ENCODE measurements at regions not wholly inside any gene's neighbourhood (a gene's known extent, or its start where the extent isn't known, plus 50 kb on each side); places are given as distances from the start of the nearest gene placed in this dataset.

DNA sequence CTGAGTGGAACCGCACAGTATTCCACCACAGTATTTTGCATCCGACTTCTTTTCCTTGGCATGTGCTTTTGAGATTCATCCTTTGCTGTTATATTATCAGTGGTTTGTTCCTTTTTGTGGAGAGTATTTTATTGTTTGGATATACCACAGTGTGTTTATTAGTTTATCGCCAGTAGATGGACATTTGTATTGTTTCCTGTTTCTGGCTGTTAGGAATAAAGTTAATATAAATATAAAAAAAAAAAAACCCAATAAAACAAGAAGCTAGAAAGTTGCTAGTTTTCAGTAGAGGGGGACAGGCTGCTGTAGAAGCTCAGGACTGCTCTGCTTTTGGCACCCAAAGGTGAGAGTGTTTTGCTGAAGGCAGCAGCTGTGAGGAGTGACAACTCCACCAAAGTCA lies 62.0 kb upstream of the EEA1 start:
- H3K4me1 Mint-ChIP-seq (ENCODE audit: low read depth), result peaks cover 39% of the 10 kb centered on the region

GRCh38 chr12:92992041-92992440 lies 62.9 kb upstream of the EEA1 start:
- DNase-seq, result no peak
- H3K4me3 Mint-ChIP-seq, result no peak overlapping the region
- intact Hi-C loops (cut with micrococcal nuclease), result no loop called here
- POLR2A ChIA-PET, result no interaction called here
- H3K9me3 Mint-ChIP-seq, result no peaks in the 10 kb centered on the region
- CTCF ChIA-PET, result interaction anchor here (1.3 to 3.3 kb wide), 4 partner anchors 106 to 428 kb away, joined by 3 to 16 read pairs (median 6); no protein-coding TSS in a partner anchor
- no peak for ATAC-seq
- no peak overlapping the region for H3K27ac Mint-ChIP-seq
- H3K4me1 Mint-ChIP-seq (ENCODE audit: low read depth), result peaks cover 39% of the 10 kb centered on the region
- peaks cover 2% of the 10 kb centered on the region for H3K27me3 Mint-ChIP-seq
- TF ChIP-seq, protein P1, sequence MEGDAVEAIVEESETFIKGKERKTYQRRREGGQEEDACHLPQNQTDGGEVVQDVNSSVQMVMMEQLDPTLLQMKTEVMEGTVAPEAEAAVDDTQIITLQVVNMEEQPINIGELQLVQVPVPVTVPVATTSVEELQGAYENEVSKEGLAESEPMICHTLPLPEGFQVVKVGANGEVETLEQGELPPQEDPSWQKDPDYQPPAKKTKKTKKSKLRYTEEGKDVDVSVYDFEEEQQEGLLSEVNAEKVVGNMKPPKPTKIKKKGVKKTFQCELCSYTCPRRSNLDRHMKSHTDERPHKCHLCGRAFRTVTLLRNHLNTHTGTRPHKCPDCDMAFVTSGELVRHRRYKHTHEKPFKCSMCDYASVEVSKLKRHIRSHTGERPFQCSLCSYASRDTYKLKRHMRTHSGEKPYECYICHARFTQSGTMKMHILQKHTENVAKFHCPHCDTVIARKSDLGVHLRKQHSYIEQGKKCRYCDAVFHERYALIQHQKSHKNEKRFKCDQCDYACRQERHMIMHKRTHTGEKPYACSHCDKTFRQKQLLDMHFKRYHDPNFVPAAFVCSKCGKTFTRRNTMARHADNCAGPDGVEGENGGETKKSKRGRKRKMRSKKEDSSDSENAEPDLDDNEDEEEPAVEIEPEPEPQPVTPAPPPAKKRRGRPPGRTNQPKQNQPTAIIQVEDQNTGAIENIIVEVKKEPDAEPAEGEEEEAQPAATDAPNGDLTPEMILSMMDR (IDR thresholded peaks at IDR 0.05), result no peak
- H3K36me3 Mint-ChIP-seq (ENCODE audit: low read depth), result no peaks in the 10 kb centered on the region

More for the DNA sequence above, 62.0 kb upstream of the EEA1 start:
- Mint-ChIP-seq H3K9me3 (no peaks in the 10 kb centered on the region), H3K4me3 (no peak overlapping the region), H3K27me3 (peaks cover 2% of the 10 kb centered on the region), H3K27ac (no peak overlapping the region), H3K36me3 (ENCODE audit: low read depth) (no peaks in the 10 kb centered on the region)
- intact Hi-C loops (cut with micrococcal nuclease), result no loop called here
- CTCF ChIA-PET, result interaction anchor here (1.1 to 3.3 kb wide), 5 partner anchors 71 to 429 kb away, joined by 3 to 16 read pairs (median 3); no protein-coding TSS in a partner anchor
- POLR2A ChIA-PET, result no interaction called here
- TF ChIP-seq, protein P1 (IDR thresholded peaks at IDR 0.05), result no peak
- no peak for ATAC-seq
- DNase-seq, result no peak

DNA sequence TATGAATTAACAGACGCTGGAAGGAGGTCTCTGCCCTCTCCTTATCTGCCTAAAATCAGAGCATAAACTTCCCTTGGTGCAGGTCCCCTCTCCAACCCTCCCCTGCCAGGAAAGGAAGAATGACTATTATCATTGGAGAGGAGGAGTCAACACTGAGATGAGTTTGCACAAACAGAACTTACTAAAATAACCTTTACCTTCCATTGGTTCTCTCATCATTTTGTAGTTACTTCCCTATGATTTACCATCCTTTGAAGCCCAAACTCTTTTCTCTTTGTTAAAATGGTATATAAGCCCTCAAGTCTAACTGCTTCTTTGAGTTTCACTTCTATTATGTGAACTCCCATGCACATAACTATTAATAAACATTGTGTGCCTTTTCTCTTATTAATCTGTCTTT lies 64.2 kb upstream of the EEA1 start:
- H3K27ac Mint-ChIP-seq, result no peak overlapping the region
- peaks cover 28% of the 10 kb centered on the region for H3K4me1 Mint-ChIP-seq (ENCODE audit: low read depth)
- ChIA-PET CTCF (interaction anchor here (1.8 kb wide), 1 partner anchor 426 kb away, joined by 7 read pairs; no protein-coding TSS in a partner anchor), POLR2A (no interaction called here)
- H3K4me3 Mint-ChIP-seq, result no peak overlapping the region
- ATAC-seq (no peak), DNase-seq (no peak)
- intact Hi-C loops (cut with micrococcal nuclease), result no loop called here
- TF ChIP-seq, protein P1 (IDR thresholded peaks at IDR 0.05), result no peak
- no peaks in the 10 kb centered on the region for H3K36me3 Mint-ChIP-seq (ENCODE audit: low read depth)
- no peaks in the 10 kb centered on the region for H3K9me3 Mint-ChIP-seq
- H3K27me3 Mint-ChIP-seq, result peaks cover 2% of the 10 kb centered on the region

DNA sequence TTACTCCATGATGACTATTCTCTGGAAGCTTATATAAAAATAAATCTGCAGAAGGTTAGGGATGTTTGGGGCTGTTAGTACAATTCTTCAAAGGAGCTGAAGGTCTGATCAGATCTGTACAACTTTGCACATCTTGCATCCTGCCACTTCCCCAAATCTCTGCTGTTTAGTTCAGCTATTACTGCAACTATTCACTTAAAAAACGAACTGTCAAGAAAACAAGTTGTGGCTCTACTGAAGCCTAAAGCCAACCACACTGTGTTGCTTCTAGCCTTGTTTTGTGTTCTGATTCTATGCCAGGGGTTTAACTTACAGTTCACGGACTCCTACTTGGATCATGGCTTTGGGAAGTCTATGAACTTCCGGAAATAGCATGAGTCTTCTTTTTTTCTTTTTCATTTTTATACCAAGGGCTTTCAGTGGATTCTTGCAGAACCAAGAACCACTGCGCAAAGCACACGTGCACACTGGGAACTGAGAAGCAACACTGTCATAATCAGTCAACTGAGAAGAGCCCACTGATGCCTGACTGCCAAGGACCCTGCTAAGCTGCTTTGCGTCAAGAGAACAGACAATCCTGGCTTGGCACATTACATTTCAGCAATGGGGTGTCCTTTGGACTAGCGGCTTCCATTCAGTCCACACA lies 66.3 kb upstream of the EEA1 start:
- TF ChIP-seq, protein P1 (IDR thresholded peaks at IDR 0.05), result no peak
- intact Hi-C loops (cut with micrococcal nuclease), result no loop called here
- Mint-ChIP-seq H3K27me3 (peaks cover 2% of the 10 kb centered on the region), H3K27ac (no peak overlapping the region), H3K4me1 (ENCODE audit: low read depth) (peaks cover 8% of the 10 kb centered on the region), H3K9me3 (no peaks in the 10 kb centered on the region), H3K4me3 (no peak overlapping the region), H3K36me3 (ENCODE audit: low read depth) (no peaks in the 10 kb centered on the region)
- DNase-seq (no peak), ATAC-seq (no peak)
- POLR2A ChIA-PET, result no interaction called here
- CTCF ChIA-PET, result interaction anchor here (2.8 kb wide), 1 partner anchor 8 kb away, joined by 16 read pairs; no protein-coding TSS in a partner anchor

DNA sequence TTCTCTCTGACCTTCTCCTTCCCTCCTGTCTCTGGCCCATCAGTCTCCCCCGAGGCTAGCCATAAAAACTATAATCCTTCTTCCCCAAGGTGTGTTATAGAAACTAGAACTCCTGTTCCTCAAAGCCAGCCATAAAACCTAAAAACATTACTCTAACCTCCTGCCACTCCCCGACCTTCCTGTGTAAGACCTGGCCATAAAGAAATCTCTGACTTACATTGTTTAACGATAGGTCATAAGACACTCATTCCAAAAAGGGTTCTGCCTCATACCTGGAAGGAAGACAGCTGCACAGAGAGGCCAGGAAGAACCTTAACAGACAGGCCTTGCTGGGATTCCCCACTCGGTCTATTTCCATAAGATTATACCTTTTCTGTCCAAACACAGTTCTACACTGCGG lies 70.9 kb upstream of the EEA1 start:
- no peak for ATAC-seq
- no peak for DNase-seq
- H3K4me1 Mint-ChIP-seq (ENCODE audit: low read depth), result no peaks in the 10 kb centered on the region
- H3K27ac Mint-ChIP-seq, result no peak overlapping the region
- ChIA-PET CTCF (no interaction called here), POLR2A (no interaction called here)
- H3K9me3 Mint-ChIP-seq, result no peaks in the 10 kb centered on the region
- TF ChIP-seq, protein P1 (IDR thresholded peaks at IDR 0.05), result no peak
- no peaks in the 10 kb centered on the region for H3K27me3 Mint-ChIP-seq
- H3K4me3 Mint-ChIP-seq, result no peak overlapping the region
- H3K36me3 Mint-ChIP-seq (ENCODE audit: low read depth), result no peaks in the 10 kb centered on the region
- intact Hi-C loops (cut with micrococcal nuclease), result no loop called here
